HuH-7.5 (cell line): ENCODE measurements at regions not wholly inside any gene's neighbourhood (a gene's known extent, or its start where the extent isn't known, plus 50 kb on each side); places are given as distances from the start of the nearest gene placed in this dataset.
"Not testable (repeated sequence)": the region's sequence is repeated elsewhere in the genome, so short reads cannot be mapped to it uniquely, and the experiment has no call there.

ENCODE experiments used
- DNase-seq: peaks from one replicate; pipeline ENCODE4 v3.0.0; 2011; ENCODE audit warnings: low spot score

- DNase-seq: not testable (repeated sequence)
Observed at GRCh38 chr16:16624367-16624766, 245.4 kb downstream of the NPIPA7 start.

GRCh38 chr16:16625140-16625539 lies 246.2 kb downstream of the NPIPA7 start:
- DNase-seq: not testable (repeated sequence)

- not testable (repeated sequence) for DNase-seq
Observed at GRCh38 chr16:16627865-16628264, 248.9 kb downstream of the NPIPA7 start.

- not testable (repeated sequence) for DNase-seq
Observed at GRCh38 chr16:16638231-16638630, 259.3 kb downstream of the NPIPA7 start.

GRCh38 chr16:16638714-16639113 lies 259.8 kb downstream of the NPIPA7 start:
- not testable (repeated sequence) for DNase-seq

- DNase-seq: not testable (repeated sequence)
Observed at GRCh38 chr16:16643828-16644227, 264.9 kb downstream of the NPIPA7 start.

GRCh38 chr16:16648002-16648401 lies 269.1 kb downstream of the NPIPA7 start:
- DNase-seq: not testable (repeated sequence)

GRCh38 chr16:16672180-16672812 lies 293.4 kb downstream of the NPIPA7 start:
- DNase-seq: not testable (repeated sequence)

GRCh38 chr16:16674820-16675219 lies 295.9 kb downstream of the NPIPA7 start:
- DNase-seq: not testable (repeated sequence)

- not testable (repeated sequence) for DNase-seq
Observed at GRCh38 chr16:16721849-16722248, 342.9 kb downstream of the NPIPA7 start.

GRCh38 chr16:16722666-16723065 lies 343.7 kb downstream of the NPIPA7 start:
- DNase-seq: not testable (repeated sequence)

- not testable (repeated sequence) for DNase-seq
Observed at GRCh38 chr16:16723819-16724519, 345.0 kb downstream of the NPIPA7 start.

GRCh38 chr16:16727048-16727447 lies 348.1 kb downstream of the NPIPA7 start:
- DNase-seq: not testable (repeated sequence)

- not testable (repeated sequence) for DNase-seq
Observed at GRCh38 chr16:16742573-16742972, 363.6 kb downstream of the NPIPA7 start.

- not testable (repeated sequence) for DNase-seq
Observed at GRCh38 chr16:16754992-16755667, 376.2 kb downstream of the NPIPA7 start.

- DNase-seq: no peak
Observed at GRCh38 chr16:16763449-16763848, 384.5 kb downstream of the NPIPA7 start.

- not testable (repeated sequence) for DNase-seq
Observed at GRCh38 chr16:16770717-16771116, 391.8 kb downstream of the NPIPA7 start.

GRCh38 chr16:16774389-16774788 lies 395.4 kb downstream of the NPIPA7 start:
- no peak for DNase-seq

- DNase-seq: no peak
Observed at GRCh38 chr16:16778332-16778731, 399.4 kb downstream of the NPIPA7 start.

- no peak for DNase-seq
Observed at GRCh38 chr16:16780588-16780987, 401.6 kb downstream of the NPIPA7 start.

GRCh38 chr16:16782153-16782552 lies 403.2 kb downstream of the NPIPA7 start:
- no peak for DNase-seq

GRCh38 chr16:16788004-16788403 lies 409.1 kb downstream of the NPIPA7 start:
- DNase-seq: no peak

GRCh38 chr16:16790597-16790996 lies 411.7 kb downstream of the NPIPA7 start:
- no peak for DNase-seq
